ENCODE measurements at regions not wholly inside any gene's neighbourhood (a gene's known extent, or its start where the extent isn't known, plus 50 kb on each side); places are given as distances from the start of the nearest gene placed in this dataset.

DNA sequence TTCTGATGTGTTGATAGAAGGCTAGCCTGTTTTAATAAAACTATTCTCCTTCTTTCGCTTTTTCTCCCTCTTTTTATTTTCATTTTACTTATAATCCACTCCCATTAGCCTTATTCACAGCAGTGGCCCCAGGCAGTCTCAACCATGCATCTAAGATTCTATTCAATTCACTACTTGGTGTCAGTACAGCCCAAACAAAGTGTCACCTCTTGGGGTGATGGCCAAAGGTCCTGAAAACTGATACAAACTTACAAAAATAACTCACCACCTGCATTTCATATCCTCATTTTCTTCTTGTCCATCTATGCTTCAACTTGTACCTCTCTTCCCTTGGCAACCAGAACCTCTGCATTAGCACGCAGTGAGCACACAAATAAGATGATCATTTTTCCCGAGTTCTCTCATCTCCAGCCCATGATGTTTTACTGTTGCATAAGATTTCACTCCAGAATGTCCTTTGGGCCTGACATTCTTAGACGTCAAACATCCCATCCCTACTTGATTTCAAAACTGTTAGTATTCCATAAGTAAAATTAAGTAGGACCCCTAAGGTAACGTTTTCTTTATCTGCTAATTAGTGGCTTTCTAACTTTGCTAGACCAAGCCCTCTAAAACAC is 559.3 kb upstream of the TNP1 start:
- peaks cover 0 to 9% (median 3%) of the 10 kb centered on the region in 3 donors for H3K36me3 Mint-ChIP-seq
- peaks cover 0 to 2% (median 0%) of the 10 kb centered on the region in 6 donors for H3K9me3 Mint-ChIP-seq
- H3K4me1 Mint-ChIP-seq, result no peaks in the 10 kb centered on the region

DNA sequence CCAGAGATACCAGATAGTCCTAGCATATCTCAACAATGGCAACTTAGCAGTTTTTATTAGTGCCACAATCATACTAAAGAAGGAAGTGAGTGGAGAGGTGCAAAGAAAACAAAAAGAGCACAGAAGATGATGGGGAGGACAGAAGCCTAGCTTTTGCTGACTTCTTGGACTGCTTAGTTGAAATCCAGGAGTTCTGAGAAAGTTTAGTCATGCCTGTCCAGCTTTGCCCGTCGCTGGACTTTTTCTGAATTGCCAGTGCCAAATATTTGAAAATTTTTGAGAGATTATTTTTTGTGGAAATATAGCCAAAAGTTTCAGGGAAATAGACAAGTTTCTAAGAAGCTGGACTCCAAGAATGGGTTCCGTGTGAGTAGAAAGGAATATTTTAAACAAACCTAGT is 558.7 kb upstream of the TNP1 start:
- DNase-seq, result no peak
- no peak overlapping the region for H3K27ac Mint-ChIP-seq
- H3K4me1 Mint-ChIP-seq, result no peaks in the 10 kb centered on the region
- peaks cover 7 to 9% (median 8%) of the 10 kb centered on the region in 3 donors for H3K27me3 Mint-ChIP-seq (ENCODE audit: low read depth in 3 of 3)
- peaks cover 0 to 9% (median 3%) of the 10 kb centered on the region in 3 donors for H3K36me3 Mint-ChIP-seq
- peaks cover 0 to 2% (median 0%) of the 10 kb centered on the region in 6 donors for H3K9me3 Mint-ChIP-seq
- no peak overlapping the region for H3K4me3 Mint-ChIP-seq

More for the DNA sequence above, 559.3 kb upstream of the TNP1 start:
- Mint-ChIP-seq H3K27ac (no peak overlapping the region), H3K4me3 (no peak overlapping the region), H3K27me3 (ENCODE audit: low read depth in 3 of 3) (peaks cover 3 to 9% (median 8%) of the 10 kb centered on the region in 3 donors)
- DNase-seq, result no peak

DNA sequence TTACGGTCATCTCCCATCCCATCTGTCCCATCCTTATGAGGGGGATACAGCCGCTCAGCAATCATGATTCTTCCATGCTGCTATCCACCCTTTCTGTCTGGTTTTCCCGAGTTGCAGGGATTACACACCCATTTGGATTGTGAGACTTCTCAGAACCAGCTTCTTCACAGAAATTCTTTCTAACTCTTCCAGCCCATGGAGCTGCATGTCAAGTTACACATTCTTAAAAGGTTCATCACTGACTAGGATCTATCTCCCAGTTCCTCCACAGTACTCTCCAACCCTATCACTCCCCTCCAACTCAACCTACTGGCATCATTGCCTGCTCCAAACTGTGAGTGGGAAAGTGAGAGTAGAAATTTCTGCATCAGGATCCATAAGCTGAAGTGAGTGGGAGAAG is 558.2 kb upstream of the TNP1 start:
- Mint-ChIP-seq H3K27me3 (ENCODE audit: low read depth in 3 of 3) (peaks cover 7 to 10% (median 9%) of the 10 kb centered on the region in 3 donors), H3K36me3 (peaks cover 0 to 9% (median 3%) of the 10 kb centered on the region in 3 donors), H3K27ac (no peak overlapping the region), H3K4me3 (no peak overlapping the region), H3K4me1 (no peaks in the 10 kb centered on the region), H3K9me3 (peaks cover 0 to 2% (median 0%) of the 10 kb centered on the region in 6 donors)
- no peak for DNase-seq

DNA sequence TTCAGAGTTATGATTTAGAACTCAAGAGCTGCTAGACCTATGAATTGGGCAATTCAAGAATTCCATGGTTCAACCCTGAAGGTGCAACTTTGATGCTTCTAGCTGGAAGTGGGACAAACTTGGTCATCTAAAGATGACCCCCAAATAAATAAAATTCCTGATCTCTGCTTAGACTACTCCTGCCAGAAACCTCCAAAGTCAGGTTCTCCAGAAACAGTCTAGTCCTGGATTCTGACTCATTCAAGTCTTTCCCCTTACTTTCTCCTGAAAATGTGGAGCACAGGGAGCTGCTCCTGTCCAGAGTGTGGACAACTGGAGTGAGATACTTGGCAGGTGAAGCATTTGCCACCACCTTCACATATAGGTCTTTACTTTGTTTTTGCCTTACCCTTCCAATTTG is 557.7 kb upstream of the TNP1 start:
- H3K27ac Mint-ChIP-seq, result no peak overlapping the region
- no peaks in the 10 kb centered on the region for H3K4me1 Mint-ChIP-seq
- peaks cover 8 to 10% (median 9%) of the 10 kb centered on the region in 3 donors for H3K27me3 Mint-ChIP-seq (ENCODE audit: low read depth in 3 of 3)
- peaks cover 0 to 4% (median 0%) of the 10 kb centered on the region in 6 donors for H3K9me3 Mint-ChIP-seq
- DNase-seq, result no peak
- H3K4me3 Mint-ChIP-seq, result no peak overlapping the region
- peaks cover 0 to 9% (median 3%) of the 10 kb centered on the region in 3 donors for H3K36me3 Mint-ChIP-seq

GRCh38 chr2:217415316-217415715 is 555.5 kb upstream of the TNP1 start:
- H3K27ac Mint-ChIP-seq, result no peak overlapping the region
- peaks cover 0 to 5% (median 0%) of the 10 kb centered on the region in 6 donors for H3K9me3 Mint-ChIP-seq
- peaks cover 5 to 12% (median 9%) of the 10 kb centered on the region in 3 donors for H3K27me3 Mint-ChIP-seq (ENCODE audit: low read depth in 3 of 3)
- H3K36me3 Mint-ChIP-seq, result peaks cover 0 to 9% (median 0%) of the 10 kb centered on the region in 3 donors
- no peak overlapping the region for H3K4me3 Mint-ChIP-seq
- no peak for DNase-seq
- H3K4me1 Mint-ChIP-seq, result no peaks in the 10 kb centered on the region

- no peak overlapping the region for H3K4me3 Mint-ChIP-seq
- H3K9me3 Mint-ChIP-seq, result peaks cover 0 to 5% (median 0%) of the 10 kb centered on the region in 6 donors
- H3K36me3 Mint-ChIP-seq, result peaks cover 0 to 9% (median 0%) of the 10 kb centered on the region in 3 donors
- H3K4me1 Mint-ChIP-seq, result no peaks in the 10 kb centered on the region
- H3K27ac Mint-ChIP-seq, result peak overlapping the region in 1 of 6 donors; percentile 52
- peaks cover 2 to 12% (median 9%) of the 10 kb centered on the region in 3 donors for H3K27me3 Mint-ChIP-seq (ENCODE audit: low read depth in 3 of 3)
- DNase-seq, result no peak
Measured at GRCh38 chr2:217414429-217414828, 554.6 kb upstream of the TNP1 start.

GRCh38 chr2:217413193-217413592 is 553.3 kb upstream of the TNP1 start:
- Mint-ChIP-seq H3K36me3 (peaks cover 0 to 3% (median 0%) of the 10 kb centered on the region in 3 donors), H3K4me3 (no peak overlapping the region), H3K27me3 (ENCODE audit: low read depth in 3 of 3) (peaks cover 2 to 12% (median 5%) of the 10 kb centered on the region in 3 donors), H3K27ac (no peak overlapping the region), H3K9me3 (peaks cover 0 to 5% (median 0%) of the 10 kb centered on the region in 6 donors), H3K4me1 (no peaks in the 10 kb centered on the region)
- no peak for DNase-seq

DNA sequence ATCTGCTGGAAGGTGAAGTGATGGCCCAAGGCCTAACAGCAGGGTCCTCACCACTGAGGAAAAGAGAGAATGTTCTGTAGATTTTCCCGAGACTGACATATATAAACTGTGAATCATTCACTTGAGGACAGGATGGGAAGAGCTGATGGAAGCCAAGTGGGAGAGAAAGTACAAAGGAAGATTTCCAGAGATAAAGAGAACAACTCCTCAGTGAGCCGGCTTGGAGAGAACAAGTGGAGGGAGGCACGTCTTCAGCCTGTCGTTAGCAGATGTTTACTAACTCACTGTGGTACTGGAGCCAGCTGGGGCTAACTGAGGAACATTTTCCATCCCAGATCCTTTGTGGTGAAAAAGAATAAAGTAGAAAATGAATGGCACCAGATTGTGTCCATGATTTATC is 552.9 kb upstream of the TNP1 start:
- Mint-ChIP-seq H3K27ac (no peak overlapping the region), H3K36me3 (peaks cover 0 to 3% (median 0%) of the 10 kb centered on the region in 3 donors), H3K4me1 (no peaks in the 10 kb centered on the region), H3K4me3 (no peak overlapping the region), H3K9me3 (peaks cover 0 to 4% (median 0%) of the 10 kb centered on the region in 6 donors), H3K27me3 (ENCODE audit: low read depth in 3 of 3) (peaks cover 2 to 12% (median 5%) of the 10 kb centered on the region in 3 donors)
- no peak for DNase-seq

- H3K9me3 Mint-ChIP-seq, result peaks cover 0 to 5% (median 0%) of the 10 kb centered on the region in 6 donors
- H3K36me3 Mint-ChIP-seq, result peaks cover 0 to 3% (median 0%) of the 10 kb centered on the region in 3 donors
- H3K27me3 Mint-ChIP-seq (ENCODE audit: low read depth in 3 of 3), result peaks cover 2 to 12% (median 5%) of the 10 kb centered on the region in 3 donors
- H3K4me1 Mint-ChIP-seq, result no peaks in the 10 kb centered on the region
- no peak for DNase-seq
- H3K27ac Mint-ChIP-seq, result no peak overlapping the region
- no peak overlapping the region for H3K4me3 Mint-ChIP-seq
Measured at GRCh38 chr2:217412277-217412676, 552.4 kb upstream of the TNP1 start.

- Mint-ChIP-seq H3K27ac (no peak overlapping the region), H3K36me3 (no peaks in the 10 kb centered on the region), H3K4me3 (no peak overlapping the region), H3K4me1 (no peaks in the 10 kb centered on the region), H3K9me3 (peaks cover 0 to 5% (median 0%) of the 10 kb centered on the region in 6 donors), H3K27me3 (ENCODE audit: low read depth in 3 of 3) (peaks cover 0 to 11% (median 5%) of the 10 kb centered on the region in 3 donors)
- no peak for DNase-seq
Measured at GRCh38 chr2:217410681-217410960, 550.8 kb upstream of the TNP1 start.

GRCh38 chr2:217409949-217410680 is 550.3 kb upstream of the TNP1 start:
- peaks cover 0 to 5% (median 0%) of the 10 kb centered on the region in 6 donors for H3K9me3 Mint-ChIP-seq
- no peak overlapping the region for H3K4me3 Mint-ChIP-seq
- H3K27ac Mint-ChIP-seq, result no peak overlapping the region
- H3K27me3 Mint-ChIP-seq (ENCODE audit: low read depth in 3 of 3), result peaks cover 3 to 11% (median 5%) of the 10 kb centered on the region in 3 donors
- no peaks in the 10 kb centered on the region for H3K4me1 Mint-ChIP-seq
- DNase-seq, result no peak
- no peaks in the 10 kb centered on the region for H3K36me3 Mint-ChIP-seq

- peaks cover 0 to 4% (median 0%) of the 10 kb centered on the region in 3 donors for H3K36me3 Mint-ChIP-seq
- H3K27me3 Mint-ChIP-seq (ENCODE audit: low read depth in 3 of 3), result peaks cover 2 to 4% (median 2%) of the 10 kb centered on the region in 3 donors
- H3K9me3 Mint-ChIP-seq, result peaks cover 0 to 2% (median 0%) of the 10 kb centered on the region in 6 donors
- no peak for DNase-seq
- H3K27ac Mint-ChIP-seq, result no peak overlapping the region
- H3K4me1 Mint-ChIP-seq, result no peaks in the 10 kb centered on the region
- H3K4me3 Mint-ChIP-seq, result no peak overlapping the region
Measured at GRCh38 chr2:217407362-217407761, 547.5 kb upstream of the TNP1 start.

DNA sequence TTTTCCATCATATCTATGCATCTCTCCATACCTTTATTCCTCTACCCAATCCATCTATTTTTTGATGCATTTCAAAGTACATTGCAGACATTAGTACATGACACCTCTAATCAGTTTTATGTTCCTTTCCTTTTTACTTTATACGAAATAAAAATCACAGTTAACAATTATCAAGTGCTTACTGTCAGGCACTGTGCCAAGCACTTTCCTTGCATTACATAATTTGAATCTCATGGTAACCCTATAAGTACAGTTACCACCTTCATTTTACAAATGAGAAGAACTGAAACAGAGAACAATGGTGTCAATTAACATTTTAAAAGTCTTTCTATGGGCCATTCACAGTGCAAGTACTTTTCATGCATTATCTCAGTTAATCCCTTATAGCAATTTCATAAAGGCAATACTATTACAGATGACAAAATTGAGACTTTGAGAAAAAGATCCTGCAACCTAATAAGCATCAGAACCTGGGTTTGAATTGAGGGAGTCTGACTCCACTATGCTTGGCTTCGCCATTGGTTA is 544.4 kb upstream of the TNP1 start:
- Mint-ChIP-seq H3K9me3 (peaks cover 0 to 2% (median 0%) of the 10 kb centered on the region in 6 donors), H3K36me3 (peaks cover 0 to 4% (median 0%) of the 10 kb centered on the region in 3 donors), H3K27me3 (ENCODE audit: low read depth in 3 of 3) (peaks cover 0 to 4% (median 4%) of the 10 kb centered on the region in 3 donors), H3K4me3 (no peak overlapping the region), H3K4me1 (peaks cover under 1% of the 10 kb centered on the region in 2 donors), H3K27ac (no peak overlapping the region)
- DNase-seq, result no peak
